ENCODE measurements at regions not wholly inside any gene's neighbourhood (a gene's known extent, or its start where the extent isn't known, plus 50 kb on each side); places are given as distances from the start of the nearest gene placed in this dataset.

GRCh38 chr11:19466314-19466713, 225.6 kb upstream of the E2F8 start:
- H3K27me3 ChIP-seq (ENCODE audit: insufficient read depth, low read length) = no peaks in the 10 kb centered on the region
- no peaks in the 10 kb centered on the region for H3K36me3 ChIP-seq (ENCODE audit: insufficient read depth, low read length)
- H3K4me1 ChIP-seq (ENCODE audit: insufficient read depth, low read length, severe bottlenecking) = no peaks in the 10 kb centered on the region
- H3F3A ChIP-seq (ENCODE audit: insufficient read depth, low read length) = no peaks in the 10 kb centered on the region
- no peak overlapping the region for H3K4me3 ChIP-seq (ENCODE audit: low read depth, low read length, poor library complexity, severe bottlenecking)
- TF ChIP-seq, protein P1, sequence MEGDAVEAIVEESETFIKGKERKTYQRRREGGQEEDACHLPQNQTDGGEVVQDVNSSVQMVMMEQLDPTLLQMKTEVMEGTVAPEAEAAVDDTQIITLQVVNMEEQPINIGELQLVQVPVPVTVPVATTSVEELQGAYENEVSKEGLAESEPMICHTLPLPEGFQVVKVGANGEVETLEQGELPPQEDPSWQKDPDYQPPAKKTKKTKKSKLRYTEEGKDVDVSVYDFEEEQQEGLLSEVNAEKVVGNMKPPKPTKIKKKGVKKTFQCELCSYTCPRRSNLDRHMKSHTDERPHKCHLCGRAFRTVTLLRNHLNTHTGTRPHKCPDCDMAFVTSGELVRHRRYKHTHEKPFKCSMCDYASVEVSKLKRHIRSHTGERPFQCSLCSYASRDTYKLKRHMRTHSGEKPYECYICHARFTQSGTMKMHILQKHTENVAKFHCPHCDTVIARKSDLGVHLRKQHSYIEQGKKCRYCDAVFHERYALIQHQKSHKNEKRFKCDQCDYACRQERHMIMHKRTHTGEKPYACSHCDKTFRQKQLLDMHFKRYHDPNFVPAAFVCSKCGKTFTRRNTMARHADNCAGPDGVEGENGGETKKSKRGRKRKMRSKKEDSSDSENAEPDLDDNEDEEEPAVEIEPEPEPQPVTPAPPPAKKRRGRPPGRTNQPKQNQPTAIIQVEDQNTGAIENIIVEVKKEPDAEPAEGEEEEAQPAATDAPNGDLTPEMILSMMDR (IDR thresholded peaks at IDR 0.05; ENCODE audit: low read length) = no peak
- no peak for TF ChIP-seq EZH2 (IDR thresholded peaks at IDR 0.05; ENCODE audit: borderline replicate concordance, low read length)
- H3K27ac ChIP-seq (ENCODE audit: low read depth, low read length, poor library complexity, severe bottlenecking) = no peak overlapping the region
- no peak overlapping the region for H3K9ac ChIP-seq (ENCODE audit: low read length)
- no peak overlapping the region for H2AFZ ChIP-seq (ENCODE audit: low read length)
- no peak overlapping the region for H3K4me2 ChIP-seq (ENCODE audit: low read length)
- H3K79me2 ChIP-seq (ENCODE audit: insufficient read depth, low read length) = no peaks in the 10 kb centered on the region
- H4K20me1 ChIP-seq (ENCODE audit: insufficient read depth, low read length) = no peaks in the 10 kb centered on the region
- H3K9me2 ChIP-seq (ENCODE audit: low read depth, low read length) = no peaks in the 10 kb centered on the region
- no peaks in the 10 kb centered on the region for H3K9me3 ChIP-seq (ENCODE audit: low read length)

DNA sequence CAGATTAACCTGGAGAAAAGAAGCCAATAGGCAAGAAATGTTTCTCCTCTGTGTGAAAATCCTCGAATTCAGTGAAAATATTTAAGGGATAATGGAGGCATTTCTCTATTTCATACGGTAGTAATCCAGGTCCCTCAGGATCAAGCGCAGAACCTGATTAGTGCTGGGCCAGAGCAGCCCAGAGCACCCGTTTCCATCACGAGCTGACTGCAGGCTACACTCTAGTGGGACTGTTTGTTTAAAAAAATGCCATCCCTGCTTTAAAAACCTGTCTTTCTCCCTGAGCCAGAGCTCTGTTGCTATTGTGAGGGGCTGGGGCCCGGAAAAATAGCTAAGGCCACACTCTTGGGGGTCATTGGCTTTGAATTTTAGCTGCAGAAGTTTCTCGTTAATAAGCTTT, 223.2 kb upstream of the E2F8 start:
- Histone ChIP-seq H3K4me3 (ENCODE audit: low read depth, low read length, poor library complexity, severe bottlenecking) (no peak overlapping the region), H3K9me2 (ENCODE audit: low read depth, low read length) (no peaks in the 10 kb centered on the region), H3K9me3 (ENCODE audit: low read length) (no peaks in the 10 kb centered on the region), H3K4me1 (ENCODE audit: insufficient read depth, low read length, severe bottlenecking) (no peaks in the 10 kb centered on the region), H3K27me3 (ENCODE audit: insufficient read depth, low read length) (no peaks in the 10 kb centered on the region), H3K27ac (ENCODE audit: low read depth, low read length, poor library complexity, severe bottlenecking) (no peak overlapping the region), H2AFZ (ENCODE audit: low read length) (no peak overlapping the region), H3K4me2 (ENCODE audit: low read length) (no peak overlapping the region), H3K79me2 (ENCODE audit: insufficient read depth, low read length) (no peaks in the 10 kb centered on the region), H3K9ac (ENCODE audit: low read length) (no peak overlapping the region), H3K36me3 (ENCODE audit: insufficient read depth, low read length) (no peaks in the 10 kb centered on the region), H3F3A (ENCODE audit: insufficient read depth, low read length) (no peaks in the 10 kb centered on the region), H4K20me1 (ENCODE audit: insufficient read depth, low read length) (no peaks in the 10 kb centered on the region)
- TF ChIP-seq, protein P1 (IDR thresholded peaks at IDR 0.05; ENCODE audit: low read length) = no peak
- TF ChIP-seq EZH2 (IDR thresholded peaks at IDR 0.05; ENCODE audit: borderline replicate concordance, low read length) = no peak

DNA sequence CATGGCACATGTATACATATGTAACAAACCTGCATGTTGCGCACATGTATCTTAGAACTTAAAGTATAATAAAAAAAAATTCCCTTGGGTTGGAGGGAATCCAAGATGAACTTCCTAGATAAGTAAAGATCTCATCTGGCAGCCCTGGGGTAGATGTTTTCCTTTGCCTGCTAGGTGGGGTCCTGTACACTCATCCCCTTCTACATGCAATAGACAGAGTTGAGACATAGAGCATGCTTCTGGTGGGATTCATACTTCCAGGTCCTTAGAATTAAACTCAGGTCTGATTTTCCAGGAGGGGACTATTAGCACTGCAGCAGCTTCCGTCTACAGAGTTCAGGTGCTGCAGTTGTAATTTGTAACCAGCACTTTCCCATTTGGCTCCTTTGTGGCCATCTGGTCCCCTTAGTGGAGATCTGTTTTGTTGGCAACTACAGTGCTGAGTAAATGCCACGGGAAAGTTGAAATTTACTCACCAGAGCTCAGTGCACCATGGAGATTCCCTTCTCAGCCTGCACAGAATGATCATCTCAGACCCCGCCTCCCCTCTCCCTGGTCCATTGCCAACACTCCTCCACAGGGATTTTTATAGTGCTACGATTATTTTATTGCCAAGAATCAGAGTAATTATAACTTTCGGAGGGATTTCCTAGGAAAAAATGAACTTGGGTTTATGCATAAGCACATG, 220.1 kb upstream of the E2F8 start:
- H3K4me1 ChIP-seq (ENCODE audit: insufficient read depth, low read length, severe bottlenecking) = no peaks in the 10 kb centered on the region
- H3K9me2 ChIP-seq (ENCODE audit: low read depth, low read length) = no peaks in the 10 kb centered on the region
- H3K9me3 ChIP-seq (ENCODE audit: low read length) = no peaks in the 10 kb centered on the region
- no peak overlapping the region for H3K9ac ChIP-seq (ENCODE audit: low read length)
- no peaks in the 10 kb centered on the region for H3F3A ChIP-seq (ENCODE audit: insufficient read depth, low read length)
- H3K36me3 ChIP-seq (ENCODE audit: insufficient read depth, low read length) = no peaks in the 10 kb centered on the region
- H3K27me3 ChIP-seq (ENCODE audit: insufficient read depth, low read length) = no peaks in the 10 kb centered on the region
- H3K27ac ChIP-seq (ENCODE audit: low read depth, low read length, poor library complexity, severe bottlenecking) = no peak overlapping the region
- no peak overlapping the region for H3K4me3 ChIP-seq (ENCODE audit: low read depth, low read length, poor library complexity, severe bottlenecking)
- no peak overlapping the region for H3K4me2 ChIP-seq (ENCODE audit: low read length)
- H3K79me2 ChIP-seq (ENCODE audit: insufficient read depth, low read length) = no peaks in the 10 kb centered on the region
- no peak overlapping the region for H2AFZ ChIP-seq (ENCODE audit: low read length)
- TF ChIP-seq EZH2 (IDR thresholded peaks at IDR 0.05; ENCODE audit: borderline replicate concordance, low read length) = no peak
- TF ChIP-seq, protein P1 (IDR thresholded peaks at IDR 0.05; ENCODE audit: low read length) = no peak
- no peaks in the 10 kb centered on the region for H4K20me1 ChIP-seq (ENCODE audit: insufficient read depth, low read length)

Data from OCI-LY1 (cell line).